ENCODE measurements at regions not wholly inside any gene's neighbourhood (a gene's known extent, or its start where the extent isn't known, plus 50 kb on each side); places are given as distances from the start of the nearest gene placed in this dataset.

DNA sequence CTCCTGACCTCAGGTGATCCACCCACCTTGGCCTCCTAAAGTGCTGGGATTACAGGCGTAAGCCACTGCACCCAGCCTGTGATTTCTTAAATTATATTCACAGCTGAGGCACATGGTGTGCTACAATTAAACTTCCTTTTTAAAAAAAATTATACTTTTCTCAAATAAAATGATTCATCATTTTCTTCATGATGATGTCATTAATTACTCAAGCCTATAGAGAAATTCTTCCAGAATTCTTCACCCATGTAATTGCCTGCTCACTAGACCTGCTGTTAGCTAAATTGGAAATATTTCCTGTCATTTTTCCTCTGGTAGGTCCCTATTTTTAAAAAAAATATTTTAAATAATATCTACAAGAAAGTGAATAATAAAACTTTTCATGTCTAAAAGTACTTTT is 440.0 kb upstream of the ANO3 start:
- no peak for DNase-seq (ENCODE audit: low read depth)
- TF ChIP-seq, protein P1, sequence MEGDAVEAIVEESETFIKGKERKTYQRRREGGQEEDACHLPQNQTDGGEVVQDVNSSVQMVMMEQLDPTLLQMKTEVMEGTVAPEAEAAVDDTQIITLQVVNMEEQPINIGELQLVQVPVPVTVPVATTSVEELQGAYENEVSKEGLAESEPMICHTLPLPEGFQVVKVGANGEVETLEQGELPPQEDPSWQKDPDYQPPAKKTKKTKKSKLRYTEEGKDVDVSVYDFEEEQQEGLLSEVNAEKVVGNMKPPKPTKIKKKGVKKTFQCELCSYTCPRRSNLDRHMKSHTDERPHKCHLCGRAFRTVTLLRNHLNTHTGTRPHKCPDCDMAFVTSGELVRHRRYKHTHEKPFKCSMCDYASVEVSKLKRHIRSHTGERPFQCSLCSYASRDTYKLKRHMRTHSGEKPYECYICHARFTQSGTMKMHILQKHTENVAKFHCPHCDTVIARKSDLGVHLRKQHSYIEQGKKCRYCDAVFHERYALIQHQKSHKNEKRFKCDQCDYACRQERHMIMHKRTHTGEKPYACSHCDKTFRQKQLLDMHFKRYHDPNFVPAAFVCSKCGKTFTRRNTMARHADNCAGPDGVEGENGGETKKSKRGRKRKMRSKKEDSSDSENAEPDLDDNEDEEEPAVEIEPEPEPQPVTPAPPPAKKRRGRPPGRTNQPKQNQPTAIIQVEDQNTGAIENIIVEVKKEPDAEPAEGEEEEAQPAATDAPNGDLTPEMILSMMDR (conservative IDR thresholded peaks at IDR 0.05; ENCODE audit: low read depth, low read length) = no peak
- H3K4me3 ChIP-seq (ENCODE audit: low read depth, low read length) = no peak overlapping the region

DNA sequence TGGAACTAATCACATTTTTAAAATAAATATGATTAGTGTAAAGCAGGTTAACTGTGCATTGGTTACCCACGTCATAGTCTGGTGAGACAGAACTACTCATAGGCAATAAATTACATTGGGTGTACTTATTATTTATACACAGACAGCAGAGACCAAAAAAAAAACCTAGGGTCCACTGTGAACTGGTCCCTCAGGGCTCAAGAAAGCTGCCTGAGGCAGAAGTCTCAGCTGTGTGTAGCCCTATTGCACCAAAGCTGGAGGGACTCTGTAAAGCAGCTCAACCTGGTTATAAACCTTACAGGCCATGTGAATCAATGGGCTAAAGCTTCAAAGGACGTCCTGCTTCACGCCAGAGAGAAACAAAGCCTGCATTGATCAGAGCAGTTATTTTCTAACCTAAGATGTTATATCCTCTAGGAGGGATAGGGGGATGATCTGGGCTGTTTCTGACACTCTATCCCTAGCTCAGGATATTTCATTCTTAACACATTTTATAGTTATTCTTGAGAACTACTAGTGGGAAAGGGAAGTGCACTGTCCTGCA is 432.2 kb upstream of the ANO3 start:
- no peak overlapping the region for H3K4me3 ChIP-seq (ENCODE audit: low read depth, low read length)
- TF ChIP-seq, protein P1 (conservative IDR thresholded peaks at IDR 0.05; ENCODE audit: low read depth, low read length) = no peak
- no peak for DNase-seq (ENCODE audit: low read depth)

DNA sequence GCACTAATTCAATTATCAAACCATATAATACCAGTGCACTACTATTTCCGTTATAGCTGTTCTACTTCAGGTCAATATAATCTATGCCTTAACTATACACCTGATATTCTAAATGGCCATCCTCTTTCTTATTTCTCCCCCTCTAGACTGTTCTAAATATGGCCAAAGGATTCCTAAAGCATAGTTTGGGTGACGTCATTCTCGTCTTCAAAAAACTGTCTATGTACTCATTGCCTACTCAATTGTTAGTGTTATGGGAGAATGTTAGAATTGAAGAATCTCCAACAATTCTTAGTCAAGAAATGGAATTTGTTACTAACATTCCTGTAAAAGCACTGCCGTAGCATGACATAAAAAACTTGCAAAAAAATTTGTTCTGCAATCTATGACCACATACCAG is 431.1 kb upstream of the ANO3 start:
- no peak overlapping the region for H3K4me3 ChIP-seq (ENCODE audit: low read depth, low read length)
- no peak for DNase-seq (ENCODE audit: low read depth)
- TF ChIP-seq, protein P1 (conservative IDR thresholded peaks at IDR 0.05; ENCODE audit: low read depth, low read length) = no peak

DNA sequence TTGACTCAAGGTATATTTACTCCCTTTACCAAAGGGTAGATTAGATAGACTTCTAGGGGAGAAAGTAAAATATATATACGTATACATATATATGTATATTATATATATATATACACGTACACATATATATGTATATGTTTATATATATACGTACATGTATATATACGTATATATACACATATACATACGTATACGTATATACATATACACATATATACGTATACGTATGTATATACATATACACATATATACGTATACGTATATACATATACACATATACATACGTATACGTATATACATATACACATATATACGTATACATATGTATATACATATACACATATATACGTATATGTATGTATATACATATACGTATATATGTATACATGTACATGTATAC is 430.5 kb upstream of the ANO3 start:
- no peak overlapping the region for H3K4me3 ChIP-seq (ENCODE audit: low read depth, low read length)
- no peak for DNase-seq (ENCODE audit: low read depth)
- TF ChIP-seq, protein P1 (conservative IDR thresholded peaks at IDR 0.05; ENCODE audit: low read depth, low read length) = no peak

DNA sequence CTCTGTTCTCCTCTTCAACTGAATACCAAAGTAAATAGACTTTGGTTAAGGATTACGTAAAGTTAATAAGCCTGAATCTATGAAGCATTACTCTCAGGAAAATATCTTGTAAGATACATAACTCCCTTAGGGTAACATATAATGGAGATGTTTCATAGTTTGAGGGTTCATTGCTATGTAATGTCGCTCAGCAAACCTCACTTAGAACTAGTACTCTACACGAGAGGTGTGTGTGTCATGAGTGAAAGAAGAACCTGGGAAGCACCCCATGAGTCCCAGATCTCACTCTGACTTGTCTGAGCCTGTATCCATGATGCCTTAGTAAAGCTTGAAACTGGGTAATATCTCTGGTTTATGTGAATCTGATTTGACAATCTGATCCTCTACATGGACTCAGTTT is 429.5 kb upstream of the ANO3 start:
- H3K4me3 ChIP-seq (ENCODE audit: low read depth, low read length) = no peak overlapping the region
- TF ChIP-seq, protein P1 (conservative IDR thresholded peaks at IDR 0.05; ENCODE audit: low read depth, low read length) = no peak
- DNase-seq (ENCODE audit: low read depth) = no peak

DNA sequence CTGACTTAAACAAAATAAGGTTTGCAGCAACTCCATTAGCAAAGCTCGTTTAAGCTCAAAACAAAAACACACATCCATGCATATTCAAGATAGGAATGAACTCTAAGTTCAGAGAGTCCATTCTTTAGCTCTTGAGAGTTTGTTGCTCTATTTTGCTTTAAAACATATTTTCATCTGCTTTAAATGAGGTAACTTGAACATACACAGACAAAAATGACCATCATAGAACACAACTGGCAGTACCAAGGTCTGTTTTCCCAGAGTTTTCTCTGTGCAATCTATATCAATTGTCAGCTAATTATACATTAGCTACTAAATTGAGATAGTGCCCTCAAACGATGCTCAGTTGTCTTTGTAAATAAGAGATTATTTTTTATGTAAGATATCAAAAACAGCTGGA is 423.2 kb upstream of the ANO3 start:
- DNase-seq (ENCODE audit: low read depth) = no peak
- H3K4me3 ChIP-seq (ENCODE audit: low read depth, low read length) = no peak overlapping the region
- TF ChIP-seq, protein P1 (conservative IDR thresholded peaks at IDR 0.05; ENCODE audit: low read depth, low read length) = no peak

DNA sequence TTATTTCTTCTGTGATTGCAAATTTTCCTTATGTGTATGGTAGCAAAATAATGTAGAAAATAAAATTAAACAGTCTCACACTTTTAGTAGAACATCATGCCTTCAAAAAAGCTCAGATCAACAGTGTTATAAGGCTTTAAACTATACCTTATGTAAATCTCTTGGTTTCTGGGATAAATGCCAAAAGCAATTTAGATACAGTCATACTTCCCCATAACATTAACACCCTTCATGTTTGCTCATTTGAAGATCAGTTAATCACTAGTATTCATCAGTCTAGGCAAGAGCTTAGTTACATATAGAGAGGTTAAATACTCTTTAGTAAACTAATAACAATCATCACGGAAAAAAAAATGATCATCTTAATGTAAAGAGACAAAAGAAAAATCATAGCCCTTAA is 421.8 kb upstream of the ANO3 start:
- TF ChIP-seq, protein P1 (conservative IDR thresholded peaks at IDR 0.05; ENCODE audit: low read depth, low read length) = no peak
- no peak overlapping the region for H3K4me3 ChIP-seq (ENCODE audit: low read depth, low read length)
- DNase-seq (ENCODE audit: low read depth) = no peak

Measured in epithelial cell of proximal tubule (primary cell).